ENCODE measurements at regions not wholly inside any gene's neighbourhood (a gene's known extent, or its start where the extent isn't known, plus 50 kb on each side); places are given as distances from the start of the nearest gene placed in this dataset.
"Not testable (repeated sequence)": the region's sequence is repeated elsewhere in the genome, so short reads cannot be mapped to it uniquely, and the experiment has no call there.

- DNase-seq = no peak
Measured at GRCh38 chrX:122586831-122587230, 597.2 kb upstream of the GRIA3 start.

- no peak for DNase-seq
Measured at GRCh38 chrX:122591546-122591945, 592.5 kb upstream of the GRIA3 start.

- DNase-seq = no peak
Measured at GRCh38 chrX:122596998-122597397, 587.1 kb upstream of the GRIA3 start.

- DNase-seq = no peak
Measured at GRCh38 chrX:122622795-122623194, 561.3 kb upstream of the GRIA3 start.

- no peak for DNase-seq
Measured at GRCh38 chrX:122625239-122625638, 558.8 kb upstream of the GRIA3 start.

GRCh38 chrX:122625821-122626220 is 558.3 kb upstream of the GRIA3 start:
- no peak for DNase-seq

- DNase-seq = no peak
Measured at GRCh38 chrX:122626871-122627270, 557.2 kb upstream of the GRIA3 start.

- DNase-seq = no peak
Measured at GRCh38 chrX:122641136-122641535, 542.9 kb upstream of the GRIA3 start.

- no peak for DNase-seq
Measured at GRCh38 chrX:122641826-122642225, 542.3 kb upstream of the GRIA3 start.

GRCh38 chrX:122655256-122655655 is 528.8 kb upstream of the GRIA3 start:
- not testable (repeated sequence) for DNase-seq

GRCh38 chrX:122666601-122667000 is 517.5 kb upstream of the GRIA3 start:
- no peak for DNase-seq

GRCh38 chrX:122667667-122668066 is 516.4 kb upstream of the GRIA3 start:
- DNase-seq = no peak

GRCh38 chrX:122703762-122704161 is 480.3 kb upstream of the GRIA3 start:
- no peak for DNase-seq

- no peak for DNase-seq
Measured at GRCh38 chrX:122739770-122740169, 444.3 kb upstream of the GRIA3 start.

GRCh38 chrX:122770581-122770980 is 413.5 kb upstream of the GRIA3 start:
- DNase-seq = no peak

- DNase-seq = no peak
Measured at GRCh38 chrX:122771933-122772332, 412.1 kb upstream of the GRIA3 start.

- no peak for DNase-seq
Measured at GRCh38 chrX:122777766-122778165, 406.3 kb upstream of the GRIA3 start.

- DNase-seq = no peak
Measured at GRCh38 chrX:122783918-122784317, 400.2 kb upstream of the GRIA3 start.

GRCh38 chrX:122787231-122787630 is 396.8 kb upstream of the GRIA3 start:
- no peak for DNase-seq

- DNase-seq = no peak
Measured at GRCh38 chrX:122788216-122788615, 395.9 kb upstream of the GRIA3 start.

GRCh38 chrX:122790376-122791095 is 393.5 kb upstream of the GRIA3 start:
- DNase-seq = no peak

GRCh38 chrX:122813876-122814275 is 370.2 kb upstream of the GRIA3 start:
- no peak for DNase-seq

- DNase-seq = no peak
Measured at GRCh38 chrX:122816288-122816687, 367.8 kb upstream of the GRIA3 start.

- DNase-seq = no peak
Measured at GRCh38 chrX:122817321-122817955, 366.6 kb upstream of the GRIA3 start.

- DNase-seq = no peak
Measured at GRCh38 chrX:122818068-122818467, 366.0 kb upstream of the GRIA3 start.

Data from suppressor macrophage treated with lipopolysaccharide for 1 hour (primary cell).